Gastrocnemius medialis (tissue), 4 donors: ENCODE measurements at regions not wholly inside any gene's neighbourhood (a gene's known extent, or its start where the extent isn't known, plus 50 kb on each side); places are given as distances from the start of the nearest gene placed in this dataset.

ENCODE experiments used
- CTCF ChIP-seq, 5 experiments: fragments of 450-650 bp in 3 of 5; fragments of 200-600 bp in 2 of 5; sonication (generic) in 2 of 5; IDR thresholded peaks in 4 of 5; conservative IDR thresholded peaks in 1 of 5; 1 replicate in 4 of 5; 2 replicates in 1 of 5; pipeline ENCODE4 v1.5.1; 2016 to 2019; ENCODE audit warnings: antibody characterized with exemption in 5 of 5, mild to moderate bottlenecking in 3 of 5, moderate library complexity in 3 of 5
- POLR2A ChIP-seq, 2 donors: fragments of 450-650 bp; IDR thresholded peaks; one replicate each; pipeline ENCODE4 v1.6.1; 2017; ENCODE audit warnings: antibody characterized with exemption in 2 of 2, mild to moderate bottlenecking in 2 of 2, moderate library complexity in 2 of 2

- TF ChIP-seq POLR2A (IDR thresholded peaks at IDR 0.05) (no peak), CTCF (IDR thresholded peaks at IDR 0.05 in 4 of 5, conservative IDR thresholded peaks at IDR 0.05 in 1 of 5) (no peak)
Measured at GRCh38 chr3:84836961-84837360, 121.8 kb upstream of the CADM2 start.
